Activated CD4-positive, alpha-beta T cell treated with anti-CD3 and anti-CD28 coated beads, Interleukin-2, Interleukin-4, amounts not matched to agents 100 ng/mL and 50 ng/mL, durations not matched to agents 16 hours and 8 hours (primary cell): ENCODE measurements at regions not wholly inside any gene's neighbourhood (a gene's known extent, or its start where the extent isn't known, plus 50 kb on each side); places are given as distances from the start of the nearest gene placed in this dataset.

ENCODE experiments used
- DNase-seq: peaks from one replicate; pipeline ENCODE4 v3.0.0-alpha.2; 2020; ENCODE audit warnings: low spot score

DNA sequence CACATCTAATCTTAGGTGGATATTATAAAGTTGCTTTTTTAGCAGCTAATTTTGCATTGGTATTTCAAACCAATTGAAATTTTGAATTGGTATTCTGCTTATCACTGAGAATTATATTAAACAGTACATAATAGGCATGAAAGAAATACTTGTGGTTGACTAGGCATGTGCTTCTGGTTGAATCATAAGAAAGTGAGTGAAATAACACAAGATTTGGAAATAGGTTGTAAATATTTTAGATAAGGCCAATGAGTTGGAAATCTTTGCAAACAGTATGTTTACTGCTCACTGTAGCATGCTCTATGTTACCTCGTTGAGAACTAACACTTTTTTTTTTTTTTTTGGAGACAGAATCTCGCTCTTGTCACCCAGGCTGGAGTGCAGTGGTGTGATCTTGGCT is 66.8 kb upstream of the RFC3 start:
- DNase-seq, result no peak

DNA sequence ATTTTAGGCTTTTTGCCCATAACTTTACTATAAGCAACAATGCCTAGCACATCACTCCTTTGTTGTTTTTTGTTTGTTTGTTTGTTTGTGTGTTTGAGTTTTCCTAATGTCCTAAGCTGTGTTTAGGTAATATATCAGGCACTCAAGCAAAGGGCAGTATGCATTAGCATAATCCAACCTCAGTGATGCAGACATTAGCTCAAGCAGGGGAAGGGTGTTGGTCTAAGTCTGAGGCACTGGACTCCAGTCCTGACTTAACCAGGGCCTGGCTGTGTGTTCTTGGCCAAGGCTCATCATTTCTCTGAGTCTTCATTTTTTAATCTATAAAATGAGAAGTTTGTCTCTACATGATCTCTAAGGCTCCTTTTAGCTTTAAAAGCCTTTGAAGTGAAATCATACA is 65.9 kb upstream of the RFC3 start:
- no peak for DNase-seq

DNA sequence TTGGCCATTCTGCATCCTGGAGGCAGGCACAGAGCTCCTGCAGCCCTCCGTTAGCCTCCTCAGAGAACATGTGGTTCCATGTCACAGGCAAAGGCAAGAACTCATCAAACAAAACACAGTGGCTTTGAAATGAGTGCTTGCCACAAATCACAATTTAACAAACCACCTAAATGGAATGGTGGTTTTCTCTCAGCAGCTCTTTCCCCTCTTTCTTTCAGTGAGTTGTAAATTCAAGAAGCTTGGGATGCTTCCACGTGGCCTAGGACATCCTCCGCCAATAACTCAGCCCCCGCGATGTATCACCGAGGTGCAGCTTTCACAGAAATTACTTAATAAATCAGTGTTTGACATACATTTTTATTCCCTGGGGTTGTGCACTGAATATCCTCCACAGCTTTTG is 65.4 kb upstream of the RFC3 start:
- DNase-seq, result no peak

DNA sequence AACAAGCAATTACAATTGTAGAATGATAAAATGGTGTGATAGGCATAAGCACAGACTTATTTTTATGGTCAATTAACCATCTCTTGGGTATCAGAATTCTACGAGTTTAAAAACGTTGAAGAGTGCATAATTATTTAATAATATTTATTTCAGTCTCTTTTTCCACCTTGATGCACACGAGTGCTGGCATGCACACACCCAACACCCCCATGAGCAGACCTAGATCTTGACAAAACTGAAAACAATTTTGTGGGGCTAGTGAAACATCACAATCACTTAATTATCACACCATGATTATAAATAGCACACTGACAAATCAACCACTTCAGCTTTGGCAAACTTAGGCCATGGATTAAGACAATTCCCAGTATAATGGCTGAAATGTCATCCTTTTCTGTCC is 61.0 kb upstream of the RFC3 start:
- no peak for DNase-seq

DNA sequence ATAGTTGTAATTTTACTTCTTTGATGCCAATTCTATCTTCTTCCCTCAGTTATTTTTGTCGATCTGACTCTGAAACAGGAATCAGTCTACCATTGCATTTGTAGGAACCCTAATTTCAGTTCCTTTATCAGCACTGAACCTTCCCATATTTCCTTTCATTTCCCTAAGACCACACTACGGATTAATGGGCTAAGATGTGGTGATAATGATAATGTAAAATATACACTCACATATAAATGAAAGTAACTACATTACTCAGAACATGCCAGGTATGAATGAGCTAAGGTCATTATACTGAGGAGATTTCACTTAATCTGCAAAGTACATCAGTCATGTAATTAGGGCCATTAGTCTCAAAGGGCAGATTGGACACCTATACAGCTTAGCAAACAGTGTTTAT is 60.2 kb upstream of the RFC3 start:
- DNase-seq, result no peak

DNA sequence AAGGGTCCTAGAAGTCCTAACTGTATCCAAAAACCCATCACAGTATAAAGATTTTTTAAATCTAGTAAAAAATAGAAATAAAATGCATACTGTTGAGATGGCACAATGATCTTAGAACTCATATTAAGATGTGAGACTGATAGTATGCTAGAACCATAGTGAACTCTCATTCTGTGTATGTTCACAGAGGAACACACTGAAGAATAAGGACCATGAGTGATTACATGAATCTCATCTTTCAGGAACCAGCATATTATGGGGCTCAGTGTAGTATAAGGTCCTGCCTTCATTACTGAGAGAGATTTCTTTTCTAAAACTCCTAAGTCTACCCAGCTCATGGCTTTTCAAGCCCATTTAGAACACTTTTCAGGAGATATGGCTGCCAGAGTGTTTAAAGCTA is 59.8 kb upstream of the RFC3 start:
- DNase-seq, result no peak

DNA sequence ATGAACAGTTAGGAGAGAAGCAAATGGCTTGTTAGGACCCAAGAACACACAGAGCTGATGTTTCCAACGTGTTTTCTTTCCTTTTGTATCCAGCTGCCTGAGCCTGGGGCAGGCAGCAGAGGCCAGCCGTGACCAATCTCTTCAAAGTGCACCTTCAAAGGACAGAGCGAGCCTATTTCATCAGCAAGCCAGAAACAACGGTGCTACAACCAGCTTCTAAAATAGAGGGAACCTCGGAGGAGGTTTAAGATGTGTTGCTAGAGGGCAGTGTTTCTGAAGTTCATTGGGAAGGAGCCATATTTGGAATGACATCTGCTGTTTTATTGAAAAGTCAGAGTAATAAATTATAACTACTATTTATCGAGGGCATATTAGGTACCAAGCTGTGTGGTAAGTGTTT is 56.2 kb upstream of the RFC3 start:
- DNase-seq, result no peak

DNA sequence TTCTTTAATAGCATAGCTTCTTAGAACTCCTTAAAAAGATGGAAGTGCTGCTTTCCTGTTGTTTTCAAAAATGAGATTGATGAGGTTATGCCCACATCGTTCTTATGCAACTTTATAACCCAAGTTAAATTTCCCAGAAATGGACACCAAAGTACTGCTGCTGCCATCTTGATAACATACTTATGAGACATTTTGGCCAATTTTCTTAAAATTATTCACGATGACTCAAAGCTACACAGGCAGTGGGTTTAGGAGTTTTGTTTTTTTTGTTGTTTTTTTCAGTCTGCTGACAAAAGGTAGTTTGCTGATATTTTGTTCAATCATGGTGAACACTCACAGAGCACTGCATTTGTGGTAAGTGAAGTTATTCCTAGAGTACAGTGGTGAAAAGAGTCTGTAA is 54.9 kb upstream of the RFC3 start:
- DNase-seq, result peak; percentile 15

DNA sequence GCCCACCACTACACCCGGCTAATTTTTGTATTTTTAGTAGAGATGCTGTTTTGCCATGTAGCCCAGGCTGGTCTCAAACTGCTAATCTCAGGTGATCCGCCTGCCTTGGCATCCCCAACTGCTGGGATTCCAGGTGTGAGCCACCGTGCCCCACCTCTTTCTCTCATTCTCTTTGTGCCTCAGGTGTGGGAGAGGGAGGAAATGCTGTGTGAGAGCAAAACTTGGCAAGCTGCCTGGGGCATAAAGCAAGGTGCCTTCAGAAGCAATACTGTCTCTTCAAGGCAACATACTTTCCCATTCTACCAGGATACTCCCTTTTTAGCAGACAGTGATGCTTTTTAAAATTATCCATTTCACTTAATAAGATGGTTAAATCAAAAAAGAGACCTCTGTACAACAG is 53.2 kb upstream of the RFC3 start:
- DNase-seq, result no peak

DNA sequence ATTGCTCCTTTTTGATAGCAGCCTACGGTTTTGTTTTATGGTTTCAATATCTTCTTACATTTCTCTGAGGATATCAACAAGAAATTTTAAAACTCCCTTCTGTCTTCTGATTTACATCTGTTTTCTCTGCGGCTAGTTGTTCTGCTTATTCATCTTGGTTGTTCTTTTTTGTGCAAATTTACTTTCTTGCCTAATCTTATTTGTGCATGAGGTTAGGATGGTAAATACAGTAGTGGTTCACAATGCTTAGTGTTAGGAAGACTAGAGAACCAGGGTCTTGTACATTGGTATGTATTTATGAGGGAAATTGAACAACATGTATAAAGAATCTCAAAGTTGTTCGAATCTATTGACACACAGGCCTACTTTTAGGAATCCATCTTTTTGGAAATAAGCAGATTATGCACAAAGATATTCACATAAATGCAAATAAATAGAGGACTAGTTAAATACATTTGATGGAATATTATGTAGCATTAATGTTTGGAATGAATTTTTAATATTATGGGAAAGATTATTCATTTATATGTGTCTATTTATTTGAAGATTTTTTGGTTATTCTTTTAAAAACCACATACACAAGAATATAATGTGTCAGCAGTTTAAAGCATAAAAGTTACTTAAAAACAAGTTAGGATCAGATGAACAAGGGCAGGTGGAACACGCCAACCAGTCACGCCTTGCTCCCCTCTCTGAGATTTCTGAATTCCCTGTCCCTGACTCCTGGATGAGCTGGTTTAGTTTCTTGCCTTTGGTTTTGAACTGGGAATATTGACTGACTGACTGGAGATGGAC is 51.4 kb upstream of the RFC3 start:
- DNase-seq, result no peak

DNA sequence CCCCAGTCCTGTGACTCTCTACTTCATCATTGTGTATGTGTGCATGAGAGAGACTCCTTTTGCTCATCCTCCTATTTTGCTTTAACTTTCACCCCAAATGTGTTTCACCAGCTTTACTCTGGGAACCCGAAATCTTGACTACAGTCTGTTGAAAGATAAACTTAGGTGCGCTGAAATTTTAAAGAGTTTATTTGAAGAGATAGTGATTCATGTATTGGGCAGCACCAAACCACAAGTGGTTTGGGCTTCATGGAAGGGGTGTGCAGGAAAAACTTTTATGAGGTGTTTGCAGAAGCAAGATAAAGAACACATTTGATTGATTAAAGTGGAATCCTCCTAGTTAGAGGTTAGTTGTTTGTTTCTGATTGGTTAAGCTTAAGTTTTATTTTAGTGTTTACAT is 50.8 kb upstream of the RFC3 start:
- no peak for DNase-seq
